Hematopoietic multipotent progenitor cell (in vitro differentiated cells): ENCODE measurements at regions not wholly inside any gene's neighbourhood (a gene's known extent, or its start where the extent isn't known, plus 50 kb on each side); places are given as distances from the start of the nearest gene placed in this dataset.

ENCODE experiments used
- DNase-seq, 3 donors: peaks; one replicate each; pipeline ENCODE4 v3.0.0-alpha.2; 2011 to 2015; ENCODE audit warnings: low read depth in 2 of 3, low spot score in 2 of 3

DNA sequence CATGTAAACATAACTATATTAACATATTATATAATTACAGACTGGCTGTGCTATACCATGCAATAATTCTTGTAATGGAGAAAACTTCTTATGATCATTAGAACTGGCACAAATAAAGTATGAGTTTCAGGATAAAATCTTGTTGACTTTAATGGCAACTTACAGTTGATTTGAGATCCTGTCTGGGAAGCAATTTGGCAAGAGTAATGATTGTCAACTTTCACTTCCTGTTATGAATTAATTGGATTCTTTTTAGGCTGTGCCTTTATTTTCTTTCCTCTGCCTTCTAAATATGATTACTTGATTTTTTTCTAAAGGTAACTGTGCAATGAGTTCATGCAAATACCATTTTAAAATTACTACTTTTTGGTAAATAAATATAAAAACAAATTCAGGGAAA is 158.1 kb upstream of the B3GAT2 start:
- no peak for DNase-seq

DNA sequence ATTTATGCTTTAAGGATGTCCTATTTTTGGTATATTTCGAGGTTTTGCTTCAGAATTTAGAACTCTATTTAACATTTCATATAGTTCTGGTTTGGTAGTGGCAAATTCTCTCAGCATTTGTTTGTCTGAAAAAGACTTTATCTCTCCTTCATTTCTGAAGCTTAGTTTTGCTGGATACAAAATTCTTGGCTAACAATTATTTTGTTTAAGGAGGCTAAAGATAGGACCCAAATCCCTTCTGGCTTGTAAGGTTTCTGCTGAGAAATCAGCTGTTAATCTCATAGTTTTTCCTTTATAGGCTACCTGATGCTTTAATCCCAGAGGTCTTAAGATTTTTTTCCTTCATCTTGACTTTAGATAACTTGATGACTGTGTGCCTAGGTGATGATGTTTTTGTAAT is 162.7 kb upstream of the B3GAT2 start:
- no peak for DNase-seq

DNA sequence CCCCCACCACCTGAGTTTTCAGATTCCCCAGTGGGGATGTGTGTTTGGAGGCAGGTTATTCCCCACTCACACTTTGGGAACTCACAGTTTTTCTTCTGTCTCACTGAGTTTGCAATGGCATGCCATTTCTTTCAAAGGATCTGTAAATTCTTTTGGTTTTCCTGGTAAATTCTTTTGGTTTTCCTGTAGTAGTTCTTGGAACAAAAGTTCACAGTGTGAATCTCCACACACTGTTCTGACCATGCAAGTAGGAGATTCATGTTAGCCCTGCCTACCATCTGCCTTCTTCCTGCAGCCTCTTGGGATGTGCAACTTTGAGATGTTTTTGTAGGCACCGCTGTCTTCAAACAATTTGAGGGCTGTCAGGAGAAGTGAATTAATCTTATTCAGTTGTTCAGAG is 165.6 kb upstream of the OGFRL1 start:
- no peak for DNase-seq

DNA sequence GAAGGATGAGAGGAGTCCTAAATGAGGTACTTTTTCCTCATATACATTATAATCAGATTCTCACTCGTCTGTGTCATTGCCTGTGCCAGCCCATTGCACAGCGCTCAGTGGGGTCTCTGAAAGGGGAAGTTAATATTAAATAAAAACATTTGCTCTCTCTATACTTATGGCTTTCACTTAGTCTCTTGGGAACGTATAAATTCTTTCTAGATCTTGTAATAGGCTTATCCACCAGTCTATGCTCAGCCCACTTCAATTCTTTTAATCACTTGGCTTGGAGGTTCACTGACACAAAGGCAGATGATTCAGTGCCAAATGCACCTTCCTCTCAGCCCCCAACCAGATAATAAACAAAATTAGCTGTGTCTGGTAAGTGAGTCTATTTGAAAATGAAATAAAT is 164.3 kb upstream of the OGFRL1 start:
- no peak for DNase-seq

DNA sequence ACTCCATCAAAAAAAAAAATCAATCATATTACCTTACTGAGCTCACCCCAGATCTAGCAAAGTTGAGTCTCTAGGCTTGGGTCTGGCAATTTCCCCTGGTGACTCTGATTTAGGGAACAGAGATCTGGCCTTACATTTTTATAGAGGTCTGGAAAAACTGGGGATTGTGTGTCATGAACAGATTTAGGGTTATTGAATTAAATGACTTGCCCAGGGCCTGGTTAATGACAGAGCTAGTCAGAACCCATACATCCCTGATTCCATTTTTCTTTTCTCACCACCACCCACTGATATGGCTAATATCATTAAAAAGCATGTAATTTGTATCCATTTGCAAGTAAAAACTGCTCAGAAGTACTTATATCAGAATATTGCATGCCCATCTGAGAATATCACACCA is 163.4 kb upstream of the OGFRL1 start:
- DNase-seq = no peak

DNA sequence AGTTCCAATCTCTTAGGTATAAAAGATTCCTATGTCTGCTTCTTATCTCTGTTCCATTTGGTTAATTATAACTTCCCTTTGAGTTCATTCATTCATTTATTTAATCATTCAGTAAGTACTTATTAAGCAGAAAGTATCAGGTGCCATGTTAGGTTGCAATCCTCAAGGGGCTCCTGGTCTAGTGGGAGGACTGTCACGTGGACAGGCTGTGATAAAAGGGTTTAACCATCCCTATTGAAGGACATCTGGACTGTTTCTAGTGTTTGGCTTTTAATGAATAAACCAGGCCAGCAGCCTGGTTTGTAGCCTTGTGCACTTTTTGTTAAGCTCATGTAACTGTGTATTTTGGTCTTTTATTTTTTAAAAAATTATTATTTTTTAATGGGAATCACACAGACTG is 162.1 kb upstream of the OGFRL1 start:
- no peak for DNase-seq

DNA sequence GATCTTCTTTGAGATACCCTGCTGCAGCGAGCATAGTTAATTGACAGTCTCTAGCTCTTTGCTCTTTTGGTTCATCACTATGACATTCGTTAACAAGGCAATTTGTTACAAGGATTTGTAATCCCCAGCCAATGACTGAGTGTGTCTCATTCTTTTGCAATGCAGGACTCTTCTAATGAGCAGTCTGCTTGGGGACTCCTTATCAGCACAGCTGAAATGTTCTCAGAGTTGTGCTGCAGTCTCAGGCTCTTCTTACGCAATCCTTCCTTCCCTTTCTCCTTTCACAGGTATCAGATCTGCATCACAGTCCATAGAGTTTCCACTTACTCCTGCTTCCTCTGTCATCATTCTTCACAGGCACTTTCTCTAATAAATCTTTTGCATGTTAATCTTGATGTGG is 161.2 kb upstream of the OGFRL1 start:
- no peak for DNase-seq

DNA sequence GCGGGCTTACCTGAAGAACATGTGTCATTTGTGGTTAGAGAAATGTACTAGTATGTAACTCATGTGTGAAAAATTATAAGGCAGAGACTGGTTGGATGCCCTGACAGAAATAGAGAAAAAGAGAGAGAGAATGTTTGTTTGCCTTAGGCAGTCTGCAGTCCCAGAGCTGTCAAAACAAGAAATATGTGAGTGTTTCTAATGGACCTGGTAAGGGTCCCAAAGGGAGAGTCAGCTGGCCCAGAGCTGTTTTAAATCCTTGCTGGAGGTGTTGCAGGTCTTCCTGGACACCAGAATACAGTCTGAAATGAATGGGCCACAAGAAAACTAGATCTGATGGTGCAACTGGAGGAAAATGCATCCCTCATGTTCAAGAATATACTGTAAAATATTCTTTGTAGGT is 158.3 kb upstream of the OGFRL1 start:
- no peak for DNase-seq

DNA sequence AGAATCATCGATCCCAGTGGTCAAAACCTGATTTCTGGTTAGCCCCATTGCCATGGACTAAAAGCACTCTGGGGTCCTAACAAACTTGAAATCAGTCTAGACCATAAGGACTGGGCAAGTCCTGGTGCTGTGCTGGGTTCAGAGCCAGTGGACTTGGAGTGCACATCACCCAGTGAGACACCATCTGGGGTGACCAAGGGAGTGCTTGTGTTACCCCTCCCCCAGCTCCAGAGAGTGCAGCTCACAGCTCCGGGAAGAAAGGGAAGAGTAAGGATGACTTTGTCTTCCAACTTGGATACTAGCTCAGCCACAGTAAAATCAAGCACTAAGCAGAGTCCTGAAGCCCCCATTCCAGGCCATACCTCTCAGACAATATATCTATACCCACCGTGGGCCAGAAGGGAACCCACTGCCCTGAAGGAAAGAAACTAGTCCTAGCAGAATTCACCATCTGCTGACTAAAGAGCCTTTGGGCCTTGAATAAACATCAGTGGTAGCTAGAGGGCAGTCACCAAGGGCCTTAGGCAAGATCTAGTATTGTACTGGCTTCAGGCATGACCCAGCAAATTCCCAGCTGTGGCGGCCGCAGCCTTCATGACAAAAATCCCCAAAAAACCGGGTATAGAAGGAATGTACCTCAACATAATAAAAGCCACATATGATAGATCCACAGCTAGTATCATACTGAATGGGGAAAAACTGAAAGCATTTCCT is 153.5 kb upstream of the OGFRL1 start:
- DNase-seq = no peak

DNA sequence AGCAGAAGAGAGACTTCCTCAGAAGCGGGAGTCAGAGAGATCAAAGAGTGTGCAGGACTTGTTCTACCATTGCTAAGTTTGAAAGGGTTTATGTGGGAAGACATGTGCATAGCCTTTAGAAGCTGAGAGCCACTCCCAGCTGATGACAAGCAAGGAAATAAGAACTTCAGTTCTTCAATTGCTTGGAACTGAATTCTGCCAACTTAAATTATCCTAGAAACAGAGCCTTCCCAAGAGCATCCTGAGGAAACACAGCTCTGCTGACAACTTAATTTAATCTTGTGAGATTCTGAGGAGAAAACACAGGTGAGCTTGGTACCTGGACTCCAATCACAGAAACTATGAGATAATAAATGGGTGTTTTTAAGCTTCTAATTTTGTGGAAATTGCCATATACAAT is 150.6 kb upstream of the OGFRL1 start:
- no peak for DNase-seq

DNA sequence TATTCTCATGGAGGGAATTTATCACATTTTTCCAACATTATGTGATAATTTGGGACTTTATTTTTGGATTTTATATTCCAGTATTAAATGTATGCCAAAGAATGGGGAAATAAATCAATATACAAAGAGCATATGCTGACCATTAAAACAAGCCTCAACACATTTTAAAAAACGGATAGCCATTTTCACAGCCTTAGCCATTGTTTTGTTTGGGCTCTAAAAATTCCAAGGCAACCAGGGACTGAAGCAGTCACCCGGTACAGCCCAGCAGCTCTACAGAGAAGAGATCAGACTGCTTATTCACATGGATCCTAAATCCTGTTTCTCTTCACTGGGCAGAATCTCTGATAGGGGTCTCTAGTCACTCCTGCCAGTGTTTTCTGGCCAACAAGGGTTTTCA is 150.2 kb upstream of the OGFRL1 start:
- DNase-seq = no peak

DNA sequence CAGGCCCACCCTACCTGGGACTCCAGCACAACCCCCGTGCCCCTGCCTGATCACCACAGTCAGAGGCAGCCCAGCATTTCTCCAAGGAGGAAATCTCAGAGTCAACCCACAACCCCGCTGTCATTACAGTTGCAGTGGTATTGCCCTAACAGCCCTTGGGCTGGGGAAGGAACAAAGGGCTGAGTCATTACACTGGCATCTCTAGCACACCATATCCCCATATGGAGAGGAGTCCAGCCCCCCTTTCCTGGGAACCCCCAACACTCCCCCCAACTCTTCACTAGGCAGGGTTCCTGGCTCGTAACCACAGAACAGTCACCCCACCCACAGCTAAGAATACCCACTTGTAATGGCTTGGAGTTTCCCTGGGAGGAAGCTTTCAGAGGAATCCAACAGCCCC is 149.4 kb upstream of the OGFRL1 start:
- peak in 2 of 3 donors; percentile 6 to 9 for DNase-seq

DNA sequence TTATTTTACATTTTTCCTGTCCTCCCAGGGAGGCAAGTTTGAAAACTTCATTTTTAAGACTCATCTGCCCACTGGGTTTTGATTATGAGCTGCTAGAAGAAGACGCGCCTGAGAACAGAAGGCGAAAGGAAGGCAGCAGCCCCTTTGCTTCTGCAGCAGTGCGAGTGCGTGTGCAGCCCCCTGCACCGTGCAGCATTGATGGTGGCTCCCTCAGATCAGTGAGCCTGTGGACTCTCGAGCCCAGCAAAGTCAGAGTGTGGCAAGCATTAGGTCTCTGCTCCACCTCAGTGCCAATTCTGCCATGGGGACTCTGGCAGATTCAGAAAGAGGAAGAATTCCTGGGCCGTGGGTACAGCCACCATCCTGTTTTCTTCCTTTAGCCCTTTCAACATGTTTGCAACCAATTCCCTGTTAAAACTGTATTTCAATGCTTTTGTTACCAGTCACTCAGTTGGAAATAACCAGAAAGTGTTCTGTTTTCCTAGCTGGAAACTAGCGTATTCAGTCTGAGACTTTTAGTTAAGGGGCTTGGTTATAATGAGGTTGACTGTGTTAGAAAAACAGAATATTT is 134.8 kb upstream of the OGFRL1 start:
- DNase-seq = no peak

DNA sequence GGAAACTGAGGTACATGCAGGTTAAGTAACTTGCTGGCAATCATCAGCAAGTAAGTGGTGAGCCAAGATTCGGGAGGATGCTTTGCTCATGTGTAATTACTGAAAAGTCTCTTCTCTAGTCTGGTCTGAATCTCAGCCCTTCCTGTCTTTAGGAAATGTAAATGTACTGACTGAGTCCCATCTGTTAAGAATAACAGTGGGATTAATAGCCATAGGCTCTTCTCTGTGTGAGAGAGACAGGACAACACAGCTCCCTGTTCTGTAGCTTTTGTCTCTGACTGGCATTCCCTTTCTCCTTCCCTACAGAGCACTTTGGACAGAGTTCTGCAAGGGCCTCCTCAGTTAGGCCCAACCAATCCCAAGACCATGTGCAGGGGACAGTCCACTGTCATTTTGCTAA is 131.3 kb upstream of the OGFRL1 start:
- no peak for DNase-seq

DNA sequence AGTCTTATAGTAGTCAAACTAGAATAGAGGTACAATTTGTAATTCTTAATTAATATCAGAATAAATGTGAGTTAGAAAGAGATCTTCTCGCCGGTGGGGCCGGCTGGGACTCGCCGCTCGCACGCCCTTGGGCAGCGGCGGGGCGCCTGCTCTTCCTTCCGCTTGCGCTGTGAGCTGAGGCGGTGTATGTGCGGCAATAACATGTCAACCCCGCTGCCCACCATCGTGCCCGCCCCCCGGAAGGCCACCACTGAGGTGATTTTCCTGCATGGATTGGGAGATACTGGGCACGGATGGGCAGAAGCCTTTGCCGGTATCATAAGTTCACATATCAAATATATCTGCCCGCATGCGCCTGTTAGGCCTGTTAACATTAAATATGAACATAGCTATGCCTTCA is 123.7 kb upstream of the OGFRL1 start:
- no peak for DNase-seq

DNA sequence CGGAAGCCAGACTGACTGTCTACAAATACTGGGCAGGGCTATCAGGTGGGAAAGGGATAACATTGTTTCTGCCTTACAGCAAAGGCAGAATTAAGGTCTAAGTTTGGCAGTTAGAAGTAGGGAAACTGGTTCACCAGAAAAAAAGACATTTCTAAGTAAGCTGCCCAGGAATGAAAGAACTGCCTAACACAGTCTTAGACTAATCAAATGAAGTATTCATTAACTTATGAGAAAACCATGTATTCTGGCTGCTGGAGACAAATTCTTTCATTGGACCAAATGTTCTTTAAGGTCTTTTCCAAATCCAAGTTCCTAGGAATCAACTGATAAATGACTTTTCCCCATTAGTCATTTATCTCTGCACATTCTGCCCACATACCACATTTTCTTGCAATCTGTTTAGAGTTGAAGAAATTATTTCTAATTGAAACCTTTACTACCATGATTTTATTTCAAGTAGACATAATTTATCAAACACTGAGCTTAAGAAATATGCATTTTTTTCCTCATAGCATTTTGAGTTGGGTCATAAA is 120.3 kb upstream of the OGFRL1 start:
- no peak for DNase-seq

DNA sequence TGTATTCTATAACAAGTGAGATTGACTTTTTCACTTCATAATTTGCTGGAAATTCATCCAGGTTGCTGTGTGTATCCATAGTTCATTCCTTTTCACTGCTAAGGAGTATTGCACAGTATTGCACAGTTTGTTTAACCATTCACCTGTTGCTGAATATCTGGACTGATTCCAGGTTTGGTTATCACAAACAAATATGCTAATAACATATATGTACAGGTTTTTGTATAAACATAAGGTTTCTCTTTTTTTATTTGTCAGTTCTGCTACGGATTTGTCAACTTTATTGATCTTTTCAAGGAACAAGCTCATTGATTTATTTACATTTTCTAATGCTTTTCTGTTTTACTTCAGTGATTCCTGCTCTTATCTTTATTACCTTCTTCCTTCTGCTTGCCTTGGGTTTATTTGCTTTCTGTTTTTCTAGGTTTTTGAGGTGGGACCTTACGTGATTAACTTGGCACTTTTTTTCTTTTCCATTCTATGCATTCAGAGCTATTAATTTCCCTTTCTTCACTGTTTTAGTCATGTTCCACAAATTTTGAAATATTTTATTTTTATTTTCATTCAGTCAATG is 117.0 kb upstream of the OGFRL1 start:
- DNase-seq = no peak

DNA sequence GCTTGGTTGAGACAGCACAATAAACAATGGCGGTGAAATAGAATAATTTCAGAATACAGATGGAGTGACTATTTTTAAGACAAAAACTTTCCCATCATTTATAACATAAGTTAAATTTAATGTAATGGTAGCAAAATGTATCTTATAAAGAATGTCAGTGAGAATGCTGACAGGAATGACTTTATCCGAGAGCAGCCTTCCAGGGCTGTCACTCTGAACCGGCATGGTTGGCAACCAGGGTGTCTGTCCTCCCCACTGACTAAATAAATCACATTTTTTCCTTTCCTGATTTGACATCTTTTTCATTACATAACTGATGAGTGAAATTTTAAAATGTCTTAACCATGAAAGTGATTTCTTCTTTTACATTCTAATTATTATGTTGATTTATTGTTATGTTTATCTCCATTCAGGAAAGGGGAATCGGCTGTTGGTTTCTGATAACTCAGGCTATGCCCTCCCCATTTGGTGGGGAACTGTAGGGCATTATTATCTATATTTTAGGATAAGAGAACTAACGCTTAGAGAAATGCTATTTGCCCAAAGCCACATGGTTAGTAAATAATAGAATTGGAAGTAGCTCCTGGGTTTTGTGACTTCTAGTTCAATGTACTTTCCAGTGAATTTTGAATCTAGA is 109.2 kb upstream of the OGFRL1 start:
- DNase-seq = peak in 2 of 3 donors; percentile 11 to 19

DNA sequence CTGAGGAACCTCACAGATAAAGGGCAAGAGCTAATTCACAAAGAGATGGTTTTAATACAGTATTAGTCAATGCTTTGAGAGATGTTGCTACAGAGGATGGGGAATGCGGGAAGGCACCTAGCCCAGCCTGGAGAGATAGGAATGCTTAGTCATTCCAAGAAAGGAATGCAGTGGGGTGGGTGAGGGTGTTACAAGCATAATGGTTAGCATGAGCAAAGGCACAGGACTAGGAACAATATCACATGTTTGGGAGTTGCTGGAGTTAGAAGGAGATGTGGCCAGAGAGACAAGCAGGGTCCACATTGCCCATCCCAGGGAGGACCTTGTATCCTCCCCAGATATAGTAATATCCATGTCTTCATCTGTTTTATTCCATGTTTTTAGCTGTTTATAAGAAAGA is 107.0 kb upstream of the OGFRL1 start:
- DNase-seq = no peak

DNA sequence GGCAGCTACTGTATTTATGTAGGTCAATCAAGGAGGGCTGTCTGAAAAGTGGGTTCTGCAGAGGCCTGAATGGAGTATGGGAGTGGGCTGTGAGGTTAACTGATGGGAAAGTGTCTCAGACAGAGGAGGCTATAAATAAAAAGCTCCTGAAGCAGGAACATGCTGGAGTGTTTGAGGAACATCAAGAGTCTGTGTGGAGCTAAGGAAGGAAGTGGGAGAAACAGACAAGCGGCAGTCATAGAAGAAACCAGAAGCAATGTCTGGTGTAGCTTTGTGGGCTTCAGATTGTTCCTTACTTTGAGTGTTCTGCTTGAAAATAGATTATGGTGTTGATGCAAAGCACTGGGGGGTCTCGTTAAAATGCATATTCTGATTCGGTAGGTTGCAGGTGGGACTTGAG is 101.5 kb upstream of the OGFRL1 start:
- no peak for DNase-seq

DNA sequence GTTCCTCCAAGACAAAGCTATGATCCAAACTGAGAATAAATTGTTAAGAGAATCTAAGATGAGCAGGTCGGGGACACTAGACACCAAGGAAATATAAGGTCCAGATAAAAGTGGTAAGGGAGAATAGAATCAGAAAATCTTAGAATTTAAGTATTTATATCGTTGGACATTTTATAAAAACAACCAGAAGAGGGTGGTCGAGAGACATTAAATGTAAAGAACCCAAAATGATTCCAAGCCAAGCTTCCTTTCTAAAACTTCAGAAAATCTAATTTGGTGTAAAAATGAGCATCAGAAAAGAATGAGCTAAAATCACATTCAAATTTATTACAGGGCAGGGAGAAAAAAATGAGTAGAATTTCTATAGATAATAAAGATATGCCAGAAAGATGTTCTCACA is 97.8 kb upstream of the OGFRL1 start:
- peak in 2 of 3 donors; percentile 29 to 72 for DNase-seq

DNA sequence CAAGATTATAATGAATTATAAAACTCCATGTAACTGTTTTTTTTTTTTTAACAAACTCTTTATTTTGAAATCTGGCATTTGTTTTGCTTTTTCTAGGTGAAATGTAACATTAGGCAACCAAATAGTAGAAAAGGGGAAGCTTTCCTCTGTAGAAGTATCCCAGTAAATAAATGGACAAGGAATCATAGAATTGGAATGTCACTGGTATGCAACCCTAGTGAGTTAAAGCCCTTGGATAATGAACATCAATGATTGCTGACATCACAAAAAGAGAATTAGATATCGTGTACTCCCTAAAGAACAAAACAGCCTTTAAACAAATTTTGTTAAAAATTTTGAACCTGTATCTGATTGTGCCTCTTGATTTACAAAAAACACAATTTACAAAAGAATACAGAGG is 93.9 kb upstream of the OGFRL1 start:
- DNase-seq = no peak
